GM23248 (cell line): ENCODE measurements at regions not wholly inside any gene's neighbourhood (a gene's known extent, or its start where the extent isn't known, plus 50 kb on each side); places are given as distances from the start of the nearest gene placed in this dataset.
A peak's percentile ranks its signal among the peaks of the same experiment; 100 is the strongest.

Experiments
- DNase-seq: peaks from one replicate; pipeline ENCODE4 v3.0.0-alpha.2; 2015
- H2AFZ ChIP-seq: fragments of 200-600 bp; sonication (generic); 2 replicates; pipeline ENCODE4 v1.6.1; 2016; ENCODE audit warnings: antibody characterized with exemption
- H3F3A ChIP-seq: fragments of 200-600 bp; sonication (generic); 2 replicates; pipeline ENCODE4 v1.6.1; 2016; ENCODE audit warnings: mild to moderate bottlenecking, antibody characterized with exemption, mixed run types; ENCODE audit not compliant: insufficient read depth
- H3K27ac ChIP-seq: fragments of 200-600 bp; sonication (generic); 2 replicates; pipeline ENCODE4 v1.5.1; 2016; ENCODE audit warnings: mild to moderate bottlenecking
- H3K27me3 ChIP-seq: fragments of 200-600 bp; sonication (generic); replicated peaks from 2 replicates; pipeline ENCODE4 v1.6.1; 2016; ENCODE audit warnings: mild to moderate bottlenecking; ENCODE audit not compliant: insufficient read depth
- H3K36me3 ChIP-seq: fragments of 200-600 bp; sonication (generic); 2 replicates; pipeline ENCODE4 v1.6.1; 2016; ENCODE audit warnings: low read depth, mild to moderate bottlenecking
- H3K4me1 ChIP-seq: fragments of 200-600 bp; sonication (generic); 2 replicates; pipeline ENCODE4 v1.6.1; 2016; ENCODE audit warnings: mild to moderate bottlenecking; ENCODE audit not compliant: insufficient read depth
- H3K4me2 ChIP-seq: fragments of 200-600 bp; sonication (generic); one replicate; pipeline ENCODE4 v1.6.1; 2016; ENCODE audit warnings: mild to moderate bottlenecking; ENCODE audit not compliant: unreplicated experiment
- H3K4me3 ChIP-seq: fragments of 200-600 bp; sonication (generic); 2 replicates; pipeline ENCODE4 v1.5.1; 2016; ENCODE audit warnings: mild to moderate bottlenecking
- H3K79me2 ChIP-seq: fragments of 200-600 bp; sonication (generic); 2 replicates; pipeline ENCODE4 v1.6.1; 2016; ENCODE audit warnings: mild to moderate bottlenecking; ENCODE audit not compliant: insufficient read depth
- H3K9ac ChIP-seq: fragments of 200-600 bp; sonication (generic); 2 replicates; pipeline ENCODE4 v1.6.1; 2016; ENCODE audit warnings: mild to moderate bottlenecking
- H3K9me2 ChIP-seq: fragments of 200-600 bp; sonication (generic); 2 replicates; pipeline ENCODE4 v1.6.1; 2016; ENCODE audit warnings: mixed run types, mild to moderate bottlenecking, moderate library complexity; ENCODE audit not compliant: insufficient read depth
- H3K9me3 ChIP-seq: fragments of 200-600 bp; sonication (generic); one replicate; pipeline ENCODE4 v1.6.1; 2017; ENCODE audit warnings: low read depth
- H4K20me1 ChIP-seq: fragments of 200-600 bp; sonication (generic); 2 replicates; pipeline ENCODE4 v1.6.0; 2016; ENCODE audit not compliant: insufficient read depth
- EZH2 ChIP-seq: fragments of 200-600 bp; sonication (generic); IDR thresholded peaks from 2 replicates; pipeline ENCODE4 v1.6.1; 2018; ENCODE audit warnings: antibody characterized with exemption, mild to moderate bottlenecking; ENCODE audit not compliant: insufficient read depth, poor library complexity, severe bottlenecking
- EZH2phosphoT487 ChIP-seq: fragments of 200-600 bp; sonication (generic); IDR thresholded peaks from 2 replicates; pipeline ENCODE4 v1.6.1; 2018; ENCODE audit warnings: antibody characterized with exemption, moderate library complexity, mild to moderate bottlenecking, low read depth; ENCODE audit not compliant: insufficient read depth
- WGBS, 2 experiments: methylation state at CpG; one replicate each; pipeline ENCODE4 v1.1.6; 2015 to 2017; ENCODE audit warnings: low lambda C conversion rate in 2 of 2, low coverage in 1 of 2; ENCODE audit errors: missing lambda C conversion rate in 2 of 2; 5-methylcytosine and 5-hydroxymethylcytosine counted together
- in situ Hi-C: fragments of 300-500 bp; cut with MboI; formaldehyde crosslinking; loops from 2 replicates; pipeline ENCODE4 v1.15.0; 2020

- Histone ChIP-seq H2AFZ (no peak overlapping the region), H3K27ac (no peak overlapping the region), H3K4me1 (no peaks in the 10 kb centered on the region), H3K27me3 (no peaks in the 10 kb centered on the region), H3K4me3 (no peak overlapping the region), H3K79me2 (no peaks in the 10 kb centered on the region), H3K9ac (no peak overlapping the region), H3K9me3 (no peaks in the 10 kb centered on the region), H3K36me3 (no peaks in the 10 kb centered on the region), H3K9me2 (no peaks in the 10 kb centered on the region), H3K4me2 (no peak overlapping the region), H3F3A (no peaks in the 10 kb centered on the region), H4K20me1 (no peaks in the 10 kb centered on the region)
- DNase-seq, result no peak
- TF ChIP-seq EZH2 (no peak), EZH2phosphoT487 (no peak)
- WGBS, 2 experiments, result 80% methylated on average over 12 of the region's 12 CpGs
- in situ Hi-C loops, result loop anchor here (25.0 kb wide), 2 partner anchors 723 to 973 kb away; partner anchors contain the start of gene ARHGAP20
Measured at GRCh38 chr11:111435046-111435698, 56.1 kb upstream of the POU2AF1 start.

- Histone ChIP-seq H3F3A (no peaks in the 10 kb centered on the region), H3K4me3 (no peak overlapping the region), H3K4me1 (no peaks in the 10 kb centered on the region), H3K27ac (no peak overlapping the region), H3K79me2 (no peaks in the 10 kb centered on the region), H3K36me3 (no peaks in the 10 kb centered on the region), H3K4me2 (no peak overlapping the region), H4K20me1 (no peaks in the 10 kb centered on the region), H3K9me2 (no peaks in the 10 kb centered on the region), H3K9me3 (no peaks in the 10 kb centered on the region), H3K9ac (no peak overlapping the region), H2AFZ (0 out of 2 replicates have a peak overlapping the region, but pooled peaks have one; percentile 17), H3K27me3 (no peaks in the 10 kb centered on the region; the same call in 1 of the 2 replicates)
- peak; percentile 80 for DNase-seq
- WGBS, 2 experiments, result 15% methylated on average over 7 of the region's 7 CpGs
- in situ Hi-C loops, result loop anchor here (5.0 to 25.0 kb wide), 3 partner anchors 147 to 967 kb away; partner anchors contain the start of gene ARHGAP20
- TF ChIP-seq EZH2phosphoT487, result no peak
- no peak for TF ChIP-seq EZH2
Measured at GRCh38 chr11:111429066-111429506, 50.0 kb upstream of the POU2AF1 start.
